CD4-positive, alpha-beta T cell treated with Interferon alpha-2 for 1 hour (primary cell): ENCODE measurements at regions not wholly inside any gene's neighbourhood (a gene's known extent, or its start where the extent isn't known, plus 50 kb on each side); places are given as distances from the start of the nearest gene placed in this dataset.

Experiments
- DNase-seq, 2 donors: peaks; one replicate each; pipeline ENCODE4 v3.0.0-alpha.2; 2020 to 2022

- DNase-seq: no peak
Observed at GRCh38 chr10:44859546-44860285, 51.4 kb upstream of the TMEM72 start.

- DNase-seq: no peak
Observed at GRCh38 chr10:44860811-44861736, 50.1 kb upstream of the TMEM72 start.
